HEK293T (cell line): ENCODE measurements at regions not wholly inside any gene's neighbourhood (a gene's known extent, or its start where the extent isn't known, plus 50 kb on each side); places are given as distances from the start of the nearest gene placed in this dataset.

Experiments
- ELF4 ChIP-seq: fragments of 450-650 bp; IDR thresholded peaks from 2 replicates; pipeline ENCODE4 v1.6.1; 2017; ENCODE audit warnings: antibody characterized with exemption
- HDGF ChIP-seq: fragments of 450-650 bp; IDR thresholded peaks from 2 replicates; pipeline ENCODE4 v1.6.1; 2017; ENCODE audit warnings: antibody characterized with exemption, borderline replicate concordance
- TARDBP ChIP-seq: fragments of 450-650 bp; IDR thresholded peaks from 2 replicates; pipeline ENCODE4 v1.6.1; 2016

DNA sequence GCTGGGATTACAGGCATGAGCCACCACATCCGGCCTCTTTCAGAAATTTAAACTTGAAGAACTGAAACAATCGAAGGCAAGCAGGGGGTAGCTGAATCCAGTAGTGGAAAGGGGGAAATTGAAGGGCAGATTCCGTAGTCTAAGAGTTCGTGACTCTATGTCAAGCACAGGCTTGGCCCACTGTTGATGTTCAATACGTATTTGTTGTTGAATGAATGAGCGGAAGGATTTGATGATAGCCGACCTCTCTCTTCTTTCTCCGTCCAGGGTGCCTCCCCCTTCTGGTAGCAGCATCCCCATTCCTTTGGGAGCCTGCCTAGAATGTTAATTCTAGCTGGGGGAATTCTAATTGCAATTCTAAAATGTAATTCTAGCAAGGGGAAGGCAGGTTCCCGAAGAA, 59.8 kb upstream of the MED13L start:
- no peak for TF ChIP-seq TARDBP
- TF ChIP-seq ELF4, result no peak
- no peak for TF ChIP-seq HDGF
